ENCODE measurements at regions not wholly inside any gene's neighbourhood (a gene's known extent, or its start where the extent isn't known, plus 50 kb on each side); places are given as distances from the start of the nearest gene placed in this dataset.

GRCh38 chr11:96655474-96655873, 265.7 kb downstream of the JRKL start:
- in situ Hi-C loops (cut with MboI; ENCODE audit: low pct_unique_long_range_greater_than_20kb, low sequenced_read_pairs): no loop called here
- no peak for DNase-seq

GRCh38 chr11:96658436-96658835, 268.6 kb downstream of the JRKL start:
- in situ Hi-C loops (cut with MboI; ENCODE audit: low pct_unique_long_range_greater_than_20kb, low sequenced_read_pairs): no loop called here
- DNase-seq: no peak

DNA sequence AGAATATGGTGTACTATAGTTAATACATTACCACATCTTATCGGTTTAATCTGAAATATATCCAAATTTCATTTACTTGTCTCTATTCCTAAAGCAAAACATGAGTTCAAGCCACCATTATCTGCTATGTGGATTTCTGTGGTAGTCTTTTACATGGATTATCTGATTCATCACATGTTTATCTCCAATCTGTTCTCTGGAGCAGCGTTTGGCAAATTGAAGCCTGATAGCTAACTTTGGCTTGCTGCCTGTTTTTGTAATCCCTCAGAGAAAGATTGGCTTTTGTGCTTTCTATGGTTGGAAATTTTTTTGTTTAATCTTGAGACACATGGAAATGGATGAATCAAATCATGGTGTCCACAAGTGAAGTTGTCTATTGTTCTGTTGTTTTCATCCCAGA, 274.3 kb downstream of the JRKL start:
- no peak for DNase-seq
- in situ Hi-C loops (cut with MboI; ENCODE audit: low pct_unique_long_range_greater_than_20kb, low sequenced_read_pairs): no loop called here

DNA sequence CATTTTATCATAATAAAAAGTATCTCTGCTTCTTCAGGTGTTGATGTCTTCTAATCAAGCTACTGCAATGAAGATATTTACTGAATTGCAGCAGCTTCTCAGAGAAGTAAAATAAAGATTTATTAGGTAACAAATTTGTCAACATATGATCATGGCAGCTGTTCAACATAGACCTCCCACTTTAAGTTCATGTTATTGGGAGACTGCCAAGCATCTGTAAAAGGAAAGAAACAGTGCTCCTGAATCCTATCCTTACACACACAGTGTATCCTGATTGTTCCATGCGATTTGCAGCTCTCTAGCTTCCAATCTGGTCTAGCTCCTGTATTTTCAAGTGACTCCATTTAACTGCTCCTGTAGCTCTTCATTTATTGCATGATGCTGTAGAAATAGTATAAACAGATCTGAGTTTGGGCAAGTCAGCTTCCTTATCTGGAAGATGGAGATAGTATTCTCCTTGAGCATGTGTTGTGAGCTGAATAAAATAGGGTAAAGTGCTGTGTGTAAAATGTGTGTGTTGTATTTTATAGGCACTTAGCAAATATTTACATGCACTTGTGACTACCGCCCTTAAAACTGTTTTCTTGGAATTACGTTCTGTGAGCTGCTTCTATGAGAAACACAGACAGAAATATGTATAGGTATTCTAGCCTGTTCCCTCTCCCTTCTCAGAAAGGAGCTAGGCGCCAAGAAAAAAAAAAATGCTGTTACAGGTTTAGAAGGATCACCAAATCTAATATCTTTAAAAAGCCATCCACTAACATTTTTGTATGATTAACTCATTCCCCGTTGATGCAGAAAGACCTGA, 290.6 kb downstream of the JRKL start:
- DNase-seq: no peak
- in situ Hi-C loops (cut with MboI; ENCODE audit: low pct_unique_long_range_greater_than_20kb, low sequenced_read_pairs): no loop called here

DNA sequence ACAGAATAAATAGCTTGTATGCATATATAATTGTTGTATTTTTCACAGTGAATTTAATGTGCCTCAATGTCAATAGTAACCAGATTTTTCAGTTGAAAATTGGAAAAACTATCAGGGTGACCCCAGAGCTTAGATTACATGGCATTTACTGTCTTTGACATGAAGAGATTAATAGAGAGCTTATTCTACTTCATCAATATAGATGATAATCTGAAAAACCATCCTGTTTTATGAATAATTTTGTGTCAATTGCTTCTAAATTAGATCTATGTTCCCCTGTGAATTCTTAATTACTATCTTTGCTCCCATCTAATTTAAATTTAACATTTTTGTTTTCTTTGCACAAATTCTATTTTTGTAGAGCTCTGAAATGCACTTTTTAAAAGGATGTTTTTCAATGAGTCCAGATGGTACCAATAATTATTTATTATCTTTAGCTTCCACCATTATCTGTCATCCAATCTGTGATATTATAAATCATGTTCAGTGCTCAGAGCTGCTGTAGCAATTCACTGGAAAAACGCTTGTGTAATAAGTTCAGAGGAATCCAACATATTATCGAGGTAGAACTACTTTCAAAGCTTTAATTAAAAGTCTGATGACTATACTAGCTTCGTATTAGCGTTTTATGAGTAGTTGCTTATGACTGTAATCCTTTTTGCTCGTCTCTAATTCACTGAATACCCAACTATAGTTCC, 291.4 kb downstream of the JRKL start:
- DNase-seq: no peak
- in situ Hi-C loops (cut with MboI; ENCODE audit: low pct_unique_long_range_greater_than_20kb, low sequenced_read_pairs): no loop called here

- in situ Hi-C loops (cut with MboI; ENCODE audit: low pct_unique_long_range_greater_than_20kb, low sequenced_read_pairs): no loop called here
- DNase-seq: no peak
These were observed 304.5 kb downstream of the JRKL start for GRCh38 chr11:96694338-96694737.

GRCh38 chr11:96696731-96697130, 306.9 kb downstream of the JRKL start:
- in situ Hi-C loops (cut with MboI; ENCODE audit: low pct_unique_long_range_greater_than_20kb, low sequenced_read_pairs): no loop called here
- DNase-seq: no peak

DNA sequence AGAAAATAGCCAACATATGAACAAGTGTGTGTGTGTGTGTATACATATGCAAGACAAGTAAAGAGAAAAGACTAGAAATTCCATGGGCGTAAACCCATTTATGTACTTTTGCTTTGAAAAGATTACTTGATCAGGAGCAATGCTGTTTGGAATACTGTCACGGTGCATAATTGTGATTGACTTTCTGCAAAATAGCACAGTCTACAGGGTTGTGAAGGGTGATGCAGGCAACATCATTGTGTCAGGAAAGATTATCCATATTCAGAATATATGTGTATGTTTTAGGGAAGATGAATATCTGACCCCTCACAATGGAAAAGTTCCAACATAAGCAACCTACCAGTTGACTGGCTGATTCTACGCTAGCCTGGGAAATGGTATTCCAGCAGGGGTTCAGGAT, 307.7 kb downstream of the JRKL start:
- no peak for DNase-seq
- in situ Hi-C loops (cut with MboI; ENCODE audit: low pct_unique_long_range_greater_than_20kb, low sequenced_read_pairs): no loop called here

DNA sequence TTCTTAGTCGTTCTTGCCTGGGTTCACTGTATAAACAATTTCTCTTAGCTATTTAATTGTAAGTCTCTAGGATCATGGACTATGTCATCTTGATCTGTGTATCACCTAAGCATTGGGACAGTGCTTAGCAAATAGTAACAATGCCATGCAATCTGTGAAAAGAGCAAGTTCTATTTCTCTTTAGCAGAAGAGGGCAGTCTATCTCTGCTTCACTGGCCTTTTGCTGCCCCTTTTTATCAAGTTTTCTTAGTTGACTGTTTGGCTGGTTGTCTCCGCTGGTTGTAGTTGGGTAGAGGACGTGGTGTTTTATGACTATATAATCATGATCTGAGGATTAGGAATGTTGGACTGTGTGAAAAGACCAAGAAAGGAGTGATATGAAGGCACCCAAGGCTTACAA, 315.0 kb downstream of the JRKL start:
- no peak for DNase-seq
- in situ Hi-C loops (cut with MboI; ENCODE audit: low pct_unique_long_range_greater_than_20kb, low sequenced_read_pairs): no loop called here

DNA sequence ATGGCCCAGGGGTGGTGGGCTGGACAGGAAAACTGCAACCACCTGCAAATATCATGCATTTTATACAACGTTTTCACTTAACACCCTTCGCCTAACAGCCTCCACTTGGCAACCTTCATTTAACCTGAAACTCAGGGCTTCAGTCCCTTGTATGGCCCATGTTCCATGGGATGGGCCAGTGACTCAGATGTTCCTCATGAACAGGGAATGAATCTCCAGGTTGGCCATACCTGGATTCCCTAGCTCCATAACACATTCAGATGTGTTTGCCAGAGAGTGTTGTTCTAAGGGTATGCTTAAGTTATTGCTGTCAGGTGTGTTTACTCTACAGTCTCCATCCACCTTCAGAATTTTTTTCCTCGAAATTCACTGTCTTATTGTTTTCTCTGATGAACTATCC, 316.9 kb downstream of the JRKL start:
- DNase-seq: no peak
- in situ Hi-C loops (cut with MboI; ENCODE audit: low pct_unique_long_range_greater_than_20kb, low sequenced_read_pairs): no loop called here

DNA sequence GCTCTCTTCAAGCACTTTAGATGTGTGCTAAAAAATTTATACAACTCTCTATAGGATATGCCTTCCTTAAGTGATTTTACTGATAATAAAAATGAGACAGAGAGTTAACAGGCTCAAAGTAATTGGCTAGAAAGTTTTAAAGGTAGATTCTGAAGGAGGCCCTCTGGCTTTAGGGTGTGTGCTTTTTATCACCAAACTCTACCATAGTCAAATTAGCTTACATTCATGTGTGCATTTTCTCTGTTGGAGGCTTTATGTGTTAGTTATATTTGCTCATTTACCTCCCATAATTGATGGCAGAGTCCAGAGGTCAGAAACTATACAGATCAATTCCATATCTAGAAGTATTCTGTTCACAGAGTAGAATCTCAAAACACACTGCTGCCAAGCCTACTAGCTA, 317.5 kb downstream of the JRKL start:
- no peak for DNase-seq
- in situ Hi-C loops (cut with MboI; ENCODE audit: low pct_unique_long_range_greater_than_20kb, low sequenced_read_pairs): no loop called here

DNA sequence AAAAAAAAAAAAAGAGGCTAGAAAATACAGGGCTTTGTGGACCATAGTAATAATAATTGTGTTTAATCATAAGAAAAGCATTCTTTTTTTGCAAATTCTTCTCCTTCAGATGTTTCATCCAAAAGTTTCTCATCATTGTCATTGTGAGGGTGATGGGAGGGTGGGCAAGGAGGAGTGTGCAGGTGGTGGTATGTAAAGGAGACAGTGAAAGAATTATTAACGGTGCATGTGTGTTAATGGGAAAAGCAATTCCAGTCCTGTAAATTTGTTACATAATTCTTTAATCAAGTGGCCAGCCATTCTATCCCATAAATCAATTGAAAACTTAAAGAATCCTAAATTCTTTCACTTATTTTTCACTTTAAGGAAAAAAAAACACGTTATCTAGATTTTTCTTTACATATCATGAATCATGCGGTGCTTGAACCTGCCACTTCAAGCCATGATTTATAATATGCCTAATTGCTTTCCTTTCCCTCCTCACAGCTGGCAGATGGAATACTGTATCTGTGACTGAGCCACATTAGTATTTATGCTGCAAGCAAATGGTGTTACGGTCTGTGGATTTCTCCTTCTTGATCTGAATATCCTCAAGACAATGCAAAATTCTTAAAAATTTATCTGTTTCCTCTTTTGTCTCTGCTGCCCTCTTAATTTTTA, 318.5 kb downstream of the JRKL start:
- no peak for DNase-seq
- in situ Hi-C loops (cut with MboI; ENCODE audit: low pct_unique_long_range_greater_than_20kb, low sequenced_read_pairs): no loop called here

DNA sequence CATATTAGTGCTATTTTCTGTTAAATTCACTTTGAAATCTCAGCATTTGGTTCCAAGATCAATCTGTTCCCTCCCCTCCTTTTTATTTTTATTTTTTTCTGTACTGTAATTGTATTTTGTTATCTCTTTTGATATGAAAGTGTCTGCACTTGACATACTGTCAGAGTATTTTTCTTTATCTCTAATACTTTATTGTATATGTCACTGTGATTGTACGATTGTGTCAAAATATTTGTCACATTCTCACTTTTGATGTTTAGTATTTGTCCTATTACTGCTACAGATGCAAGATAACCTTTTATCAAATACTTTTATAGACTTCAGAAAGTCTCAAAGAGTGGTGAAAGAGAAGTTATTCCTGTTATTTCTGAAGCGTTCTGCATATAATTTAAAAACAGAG, 323.5 kb downstream of the JRKL start:
- DNase-seq: no peak
- in situ Hi-C loops (cut with MboI; ENCODE audit: low pct_unique_long_range_greater_than_20kb, low sequenced_read_pairs): no loop called here

- in situ Hi-C loops (cut with MboI; ENCODE audit: low pct_unique_long_range_greater_than_20kb, low sequenced_read_pairs): no loop called here
- no peak for DNase-seq
These were observed 324.9 kb downstream of the JRKL start for GRCh38 chr11:96714689-96715088.

- in situ Hi-C loops (cut with MboI; ENCODE audit: low pct_unique_long_range_greater_than_20kb, low sequenced_read_pairs): no loop called here
- no peak for DNase-seq
These were observed 325.4 kb downstream of the JRKL start for GRCh38 chr11:96715208-96715607.

DNA sequence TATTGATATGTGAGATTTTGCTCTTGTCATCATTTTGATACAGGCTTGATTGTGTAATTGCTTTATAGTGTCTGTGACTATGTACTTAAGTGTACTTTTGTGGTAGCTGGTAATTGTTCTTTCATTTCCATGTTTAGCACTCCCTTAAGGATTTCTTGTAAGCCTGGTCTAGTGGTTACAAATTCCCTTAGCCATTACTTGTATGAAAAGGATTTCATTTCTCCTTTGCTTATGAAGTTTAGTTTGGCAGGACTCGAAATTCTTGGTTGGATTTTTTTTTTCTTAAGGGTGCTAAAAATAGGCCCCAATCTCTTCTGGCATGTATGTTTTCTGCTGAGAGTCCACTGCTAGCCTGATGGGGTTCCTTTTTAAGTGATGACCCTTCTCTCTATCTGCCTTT, 346.8 kb downstream of the JRKL start:
- in situ Hi-C loops (cut with MboI; ENCODE audit: low pct_unique_long_range_greater_than_20kb, low sequenced_read_pairs): no loop called here
- no peak for DNase-seq

DNA sequence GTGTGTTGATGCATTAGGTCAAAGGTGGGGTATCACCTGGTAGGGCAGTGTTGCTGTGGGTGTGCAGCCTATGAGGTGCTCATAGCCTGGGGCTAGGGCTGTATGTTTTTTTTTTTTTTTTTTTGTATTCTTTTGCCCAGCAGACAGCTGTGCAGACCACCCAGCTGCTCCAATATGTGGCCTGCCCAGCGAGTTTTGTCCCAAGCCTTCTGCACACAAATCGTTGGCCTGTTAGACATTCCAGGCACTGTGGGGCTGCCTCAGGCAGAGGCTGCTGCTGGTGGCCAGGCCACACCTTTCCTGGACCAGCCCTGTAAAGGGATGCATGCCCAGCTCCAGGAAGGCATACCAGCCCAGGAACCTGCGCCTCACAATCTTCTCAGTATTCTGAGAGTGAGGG, 348.5 kb downstream of the JRKL start:
- no peak for DNase-seq
- in situ Hi-C loops (cut with MboI; ENCODE audit: low pct_unique_long_range_greater_than_20kb, low sequenced_read_pairs): no loop called here

- no peak for DNase-seq
- in situ Hi-C loops (cut with MboI; ENCODE audit: low pct_unique_long_range_greater_than_20kb, low sequenced_read_pairs): no loop called here
These were observed 351.3 kb downstream of the JRKL start for GRCh38 chr11:96741068-96741467.

- no peak for DNase-seq
These were observed 354.9 kb downstream of the JRKL start for GRCh38 chr11:96744697-96745096.

DNA sequence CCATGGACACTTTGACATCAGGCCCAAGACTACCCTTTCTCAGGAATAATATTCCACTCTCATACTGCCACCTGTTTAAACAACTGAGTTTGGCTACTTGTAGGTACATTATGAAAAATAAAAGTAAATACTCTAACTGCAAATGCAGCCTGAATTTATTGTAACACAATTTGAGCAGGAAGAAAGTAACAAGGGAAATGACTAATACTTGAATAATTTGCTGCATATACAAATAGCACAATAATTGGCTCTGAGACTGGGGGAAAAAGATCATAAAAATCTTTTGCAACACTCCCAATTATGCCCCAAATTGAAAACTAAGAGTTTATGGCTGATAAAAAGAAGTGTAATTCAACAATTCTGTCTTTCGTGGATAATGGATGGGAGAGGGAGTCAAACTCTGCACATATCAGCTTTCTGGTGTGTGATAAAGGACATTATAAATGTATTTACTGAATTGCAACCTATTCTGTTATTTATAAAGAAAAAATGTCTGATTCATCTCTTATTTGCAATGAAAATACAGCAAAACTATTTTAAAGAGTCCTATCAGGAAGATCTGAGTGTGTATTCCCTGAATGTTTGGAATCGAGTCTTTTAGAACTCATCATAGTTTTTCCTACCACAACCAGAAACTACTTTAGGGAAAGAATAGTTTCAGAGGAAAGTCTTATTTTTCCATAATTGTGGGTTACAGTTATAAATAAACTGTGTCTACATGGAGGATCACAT, 359.0 kb downstream of the JRKL start:
- in situ Hi-C loops (cut with MboI; ENCODE audit: low pct_unique_long_range_greater_than_20kb, low sequenced_read_pairs): no loop called here
- DNase-seq: no peak

More at GRCh38 chr11:96744697-96745096, 354.9 kb downstream of the JRKL start:
- in situ Hi-C loops (cut with MboI; ENCODE audit: low pct_unique_long_range_greater_than_20kb, low sequenced_read_pairs): no loop called here

Data from KBM-7 (cell line).